WTC11 (cell line): ENCODE measurements at regions not wholly inside any gene's neighbourhood (a gene's known extent, or its start where the extent isn't known, plus 50 kb on each side); places are given as distances from the start of the nearest gene placed in this dataset.

Experiments
- ZNF121 ChIP-seq: sonication (generic); formaldehyde crosslinking; IDR thresholded peaks from 2 replicates; pipeline ENCODE4 v1.8.0; 2023; ENCODE audit warnings: missing genetic modification reagents
- ZNF219 ChIP-seq: sonication (generic); formaldehyde crosslinking; IDR thresholded peaks from 2 replicates; pipeline ENCODE4 v1.8.0; 2023; ENCODE audit warnings: missing genetic modification reagents, mild to moderate bottlenecking, borderline replicate concordance
- TF ChIP-seq, protein P1 (sequence below): fragments of 200-600 bp; IDR thresholded peaks from 2 replicates; pipeline ENCODE4 v1.8.0; 2022; ENCODE audit warnings: antibody characterized with exemption

DNA sequence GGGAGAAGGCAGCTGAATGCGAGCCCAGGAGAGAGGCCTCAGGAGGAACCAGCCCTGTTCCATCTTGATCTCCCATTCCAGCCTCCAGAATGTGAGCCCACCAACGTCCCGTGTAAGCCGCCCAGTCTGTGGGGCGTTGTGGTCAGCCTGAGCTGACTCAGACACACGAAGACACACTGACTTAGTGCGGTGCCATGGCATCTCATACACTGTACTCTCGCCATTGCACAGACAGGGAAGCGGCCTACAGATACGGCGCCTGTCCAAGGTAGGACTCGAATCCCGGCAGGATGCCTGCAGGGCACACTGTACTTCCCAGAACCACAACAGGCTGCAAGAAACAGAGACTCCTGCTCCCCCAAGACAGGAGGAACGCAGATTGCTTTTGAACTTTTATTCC, 179.6 kb downstream of the CTTN start:
- TF ChIP-seq, protein P1, sequence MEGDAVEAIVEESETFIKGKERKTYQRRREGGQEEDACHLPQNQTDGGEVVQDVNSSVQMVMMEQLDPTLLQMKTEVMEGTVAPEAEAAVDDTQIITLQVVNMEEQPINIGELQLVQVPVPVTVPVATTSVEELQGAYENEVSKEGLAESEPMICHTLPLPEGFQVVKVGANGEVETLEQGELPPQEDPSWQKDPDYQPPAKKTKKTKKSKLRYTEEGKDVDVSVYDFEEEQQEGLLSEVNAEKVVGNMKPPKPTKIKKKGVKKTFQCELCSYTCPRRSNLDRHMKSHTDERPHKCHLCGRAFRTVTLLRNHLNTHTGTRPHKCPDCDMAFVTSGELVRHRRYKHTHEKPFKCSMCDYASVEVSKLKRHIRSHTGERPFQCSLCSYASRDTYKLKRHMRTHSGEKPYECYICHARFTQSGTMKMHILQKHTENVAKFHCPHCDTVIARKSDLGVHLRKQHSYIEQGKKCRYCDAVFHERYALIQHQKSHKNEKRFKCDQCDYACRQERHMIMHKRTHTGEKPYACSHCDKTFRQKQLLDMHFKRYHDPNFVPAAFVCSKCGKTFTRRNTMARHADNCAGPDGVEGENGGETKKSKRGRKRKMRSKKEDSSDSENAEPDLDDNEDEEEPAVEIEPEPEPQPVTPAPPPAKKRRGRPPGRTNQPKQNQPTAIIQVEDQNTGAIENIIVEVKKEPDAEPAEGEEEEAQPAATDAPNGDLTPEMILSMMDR = no peak
- TF ChIP-seq ZNF219 (CRISPR knock-in tag) = no peak
- TF ChIP-seq ZNF121 = no peak
